Trophoblast cell (in vitro differentiated cells and primary cell): ENCODE measurements at regions not wholly inside any gene's neighbourhood (a gene's known extent, or its start where the extent isn't known, plus 50 kb on each side); places are given as distances from the start of the nearest gene placed in this dataset.

Experiments
- DNase-seq, 2 donors: peaks; one replicate each; pipeline ENCODE4 v3.0.0-alpha.2; 2016
- H2AFZ ChIP-seq: 2 replicates; pipeline ENCODE4 v1.6.1; 2013; ENCODE audit warnings: low read length, moderate library complexity, mild to moderate bottlenecking; ENCODE audit not compliant: insufficient read depth, poor library complexity
- H2AK5ac ChIP-seq: 2 replicates; pipeline ENCODE4 v1.6.1; 2013; ENCODE audit warnings: mild to moderate bottlenecking, low read length
- H2BK120ac ChIP-seq: 2 replicates; pipeline ENCODE4 v1.6.1; 2013; ENCODE audit warnings: low read length, mild to moderate bottlenecking, moderate library complexity; ENCODE audit not compliant: insufficient read depth, poor library complexity
- H2BK12ac ChIP-seq: 2 replicates; pipeline ENCODE4 v1.6.1; 2013; ENCODE audit warnings: mild to moderate bottlenecking, low read length, moderate library complexity
- H2BK5ac ChIP-seq: 2 replicates; pipeline ENCODE4 v1.6.1; 2013; ENCODE audit warnings: low read length, low read depth, moderate library complexity, mild to moderate bottlenecking; ENCODE audit not compliant: poor library complexity
- H3K14ac ChIP-seq: 2 replicates; pipeline ENCODE4 v1.6.1; 2013; ENCODE audit warnings: mild to moderate bottlenecking, low read length
- H3K18ac ChIP-seq: 2 replicates; pipeline ENCODE4 v1.6.1; 2013; ENCODE audit warnings: mild to moderate bottlenecking, low read length
- H3K23ac ChIP-seq: 2 replicates; pipeline ENCODE4 v1.6.1; 2013; ENCODE audit warnings: low read length
- H3K27ac ChIP-seq: 2 replicates; pipeline ENCODE4 v1.5.1; 2013; ENCODE audit warnings: low read depth, mild to moderate bottlenecking, inconsistent platforms, low read length, moderate library complexity
- H3K27me3 ChIP-seq: 2 replicates; pipeline ENCODE4 v1.6.1; 2013; ENCODE audit warnings: inconsistent platforms, mild to moderate bottlenecking, low read length, moderate library complexity; ENCODE audit not compliant: insufficient read depth
- H3K36me3 ChIP-seq, 2 experiments: 1 replicate in 1 of 2; 2 replicates in 1 of 2; pipeline ENCODE4 v1.6.1; 2013; ENCODE audit warnings: low read length in 2 of 2, mild to moderate bottlenecking in 2 of 2, moderate library complexity in 1 of 2; ENCODE audit not compliant: insufficient read depth in 2 of 2, control insufficient read depth in 1 of 2
- H3K4ac ChIP-seq: 2 replicates; pipeline ENCODE4 v1.6.1; 2013; ENCODE audit warnings: low read depth, mild to moderate bottlenecking, low read length, moderate library complexity
- H3K4me1 ChIP-seq, 2 experiments: 1 replicate in 1 of 2; 2 replicates in 1 of 2; pipeline ENCODE4 v1.6.1; 2013; ENCODE audit warnings: low read length in 2 of 2, mild to moderate bottlenecking in 2 of 2, moderate library complexity in 1 of 2; ENCODE audit not compliant: insufficient read depth in 2 of 2, control insufficient read depth in 1 of 2
- H3K4me2 ChIP-seq: 2 replicates; pipeline ENCODE4 v1.6.1; 2013; ENCODE audit warnings: inconsistent platforms, mild to moderate bottlenecking, low read length, moderate library complexity
- H3K4me3 ChIP-seq: 2 replicates; pipeline ENCODE4 v1.5.1; 2013; ENCODE audit warnings: mild to moderate bottlenecking, low read depth, low read length, inconsistent platforms
- H3K79me1 ChIP-seq: one replicate; pipeline ENCODE4 v1.6.1; 2013; ENCODE audit warnings: low read length
- H3K79me2 ChIP-seq: 2 replicates; pipeline ENCODE4 v1.6.1; 2013; ENCODE audit warnings: low read length, mild to moderate bottlenecking; ENCODE audit not compliant: control insufficient read depth, insufficient read depth, poor library complexity
- H3K9ac ChIP-seq: 2 replicates; pipeline ENCODE4 v1.6.1; 2013; ENCODE audit warnings: mild to moderate bottlenecking, low read length
- H3K9me3 ChIP-seq: 2 replicates; pipeline ENCODE4 v1.6.1; 2013; ENCODE audit warnings: low read depth, mild to moderate bottlenecking, control low read depth, inconsistent platforms, low read length; ENCODE audit not compliant: insufficient read depth
- H4K12ac ChIP-seq: 2 replicates; pipeline ENCODE4 v1.6.1; 2013; ENCODE audit warnings: low read depth, mild to moderate bottlenecking, low read length, moderate library complexity
- H4K8ac ChIP-seq: 2 replicates; pipeline ENCODE4 v1.6.1; 2013; ENCODE audit warnings: low read depth, mild to moderate bottlenecking, low read length, moderate library complexity
- H4K91ac ChIP-seq: one replicate; pipeline ENCODE4 v1.6.1; 2013; ENCODE audit warnings: low read depth, mild to moderate bottlenecking, low read length, moderate library complexity
- WGBS: extraction: QIAGEN DNeasy Blood & Tissue Kit; methylation state at CpG from one replicate; pipeline ENCODE4 v1.1.7; 2013; ENCODE audit warnings: missing lambda C conversion rate; ENCODE audit not compliant: insufficient read length, insufficient coverage; ENCODE audit errors: extremely low coverage; 5-methylcytosine and 5-hydroxymethylcytosine counted together

DNA sequence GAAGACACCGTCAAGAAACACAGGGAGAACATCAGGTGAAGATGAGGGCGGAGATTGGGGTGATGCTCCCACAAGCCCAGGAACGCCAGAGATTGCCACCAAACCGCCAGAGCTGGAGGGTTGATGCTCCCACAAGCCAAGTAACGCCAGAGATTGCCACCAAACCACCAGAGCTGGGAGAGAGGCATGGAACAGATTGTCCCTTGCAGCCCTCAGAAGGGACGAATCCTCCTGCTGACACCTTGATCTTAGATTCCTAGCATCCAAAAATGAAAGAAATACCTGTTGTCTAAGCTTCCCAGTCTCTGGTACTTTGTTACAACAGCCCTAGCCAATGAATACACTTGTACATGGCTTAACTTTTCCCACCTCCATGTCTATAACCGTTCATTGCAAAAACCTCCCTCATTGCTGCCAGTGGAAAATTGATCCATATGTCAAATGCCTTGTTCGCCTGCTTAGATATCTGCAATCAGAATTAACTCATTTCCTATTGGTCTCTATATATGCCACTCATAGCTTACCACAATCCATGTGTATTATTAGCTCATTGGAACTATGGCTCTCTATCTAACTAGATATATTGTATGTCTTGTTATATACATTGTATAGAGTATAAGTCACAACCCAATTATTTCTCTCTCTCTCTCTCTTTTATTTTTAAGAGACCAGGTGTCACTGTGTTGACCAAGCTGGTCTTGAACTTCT lies 127.4 kb downstream of the ADSS2 start:
- peak overlapping the region; percentile 3 for H2BK120ac ChIP-seq
- WGBS = no CpG with 5 or more reads among the region's 8 CpGs
- H3K4me3 ChIP-seq = no peak overlapping the region
- peak overlapping the region; percentile 23 for H2BK12ac ChIP-seq
- peak overlapping the region; percentile 40 for H2AK5ac ChIP-seq
- H3K79me1 ChIP-seq = peaks cover 11% of the 10 kb centered on the region
- no peak overlapping the region for H3K27ac ChIP-seq
- H4K91ac ChIP-seq = peak overlapping the region; percentile 49
- H3K9ac ChIP-seq = no peak overlapping the region
- peak overlapping the region; percentile 8 for H2BK5ac ChIP-seq
- DNase-seq = no peak
- H3K79me2 ChIP-seq = peaks cover 3% of the 10 kb centered on the region
- no peak overlapping the region for H3K14ac ChIP-seq
- no peaks in the 10 kb centered on the region for H3K27me3 ChIP-seq
- no peak overlapping the region for H3K4ac ChIP-seq
- no peaks in the 10 kb centered on the region for H3K9me3 ChIP-seq
- H3K23ac ChIP-seq = no peak overlapping the region
- no peak overlapping the region for H2AFZ ChIP-seq
- H4K12ac ChIP-seq = no peak overlapping the region
- H3K4me2 ChIP-seq = no peak overlapping the region
- H3K18ac ChIP-seq = peak overlapping the region; percentile 6
- no peak overlapping the region for H4K8ac ChIP-seq
- no peaks in the 10 kb centered on the region for H3K36me3 ChIP-seq
- H3K4me1 ChIP-seq = peaks cover 3 to 8% of the 10 kb centered on the region in 2 experiments

DNA sequence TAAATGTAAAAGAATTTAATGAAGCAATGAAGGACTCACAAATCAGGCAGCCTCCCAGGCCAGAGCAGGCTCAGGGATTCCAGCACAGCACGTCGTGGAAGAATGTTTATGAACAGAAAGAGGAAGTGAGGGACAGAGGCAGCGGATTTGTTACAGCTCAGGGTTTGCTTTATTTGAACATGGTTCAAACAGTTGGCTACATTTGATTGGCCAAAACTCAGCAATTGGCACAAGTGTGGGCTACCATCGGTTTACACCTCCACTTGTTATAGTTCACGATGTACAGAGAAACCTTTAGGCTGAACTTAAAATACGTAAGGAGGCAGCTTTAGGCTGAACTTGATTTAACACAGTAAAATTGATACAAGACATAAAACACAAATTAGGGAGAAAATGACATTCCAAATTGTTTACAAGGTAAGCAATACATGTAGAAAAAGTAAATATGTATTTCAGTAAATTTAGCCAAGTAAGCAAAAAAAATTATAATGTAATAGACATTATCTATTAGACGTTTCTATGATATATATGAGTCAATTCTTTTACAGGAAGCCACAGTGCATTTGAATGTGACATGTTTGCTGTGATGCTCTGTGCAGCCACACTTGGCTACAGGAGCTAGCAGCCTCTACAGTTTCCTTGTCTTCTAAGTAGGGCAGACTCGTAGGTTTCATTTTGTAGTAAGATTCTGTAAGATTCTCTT lies 126.5 kb downstream of the ADSS2 start:
- no peak overlapping the region for H2AK5ac ChIP-seq
- no peak overlapping the region for H2AFZ ChIP-seq
- H3K14ac ChIP-seq = no peak overlapping the region
- no peak overlapping the region for H2BK120ac ChIP-seq
- no peaks in the 10 kb centered on the region for H3K36me3 ChIP-seq
- H2BK5ac ChIP-seq = no peak overlapping the region
- no peak overlapping the region for H3K4me2 ChIP-seq
- no CpG with 5 or more reads among the region's 8 CpGs for WGBS
- H4K8ac ChIP-seq = no peak overlapping the region
- H4K12ac ChIP-seq = no peak overlapping the region
- H4K91ac ChIP-seq = no peak overlapping the region
- H3K4me1 ChIP-seq = peaks cover 3 to 8% of the 10 kb centered on the region in 2 experiments
- no peak overlapping the region for H2BK12ac ChIP-seq
- DNase-seq = peak in 1 of 2 donors; percentile 35
- H3K9me3 ChIP-seq = no peaks in the 10 kb centered on the region
- no peak overlapping the region for H3K9ac ChIP-seq
- H3K79me2 ChIP-seq = peaks cover 3% of the 10 kb centered on the region
- no peak overlapping the region for H3K23ac ChIP-seq
- H3K79me1 ChIP-seq = peaks cover 11% of the 10 kb centered on the region
- H3K4ac ChIP-seq = no peak overlapping the region
- H3K27me3 ChIP-seq = no peaks in the 10 kb centered on the region
- no peak overlapping the region for H3K27ac ChIP-seq
- no peak overlapping the region for H3K18ac ChIP-seq
- H3K4me3 ChIP-seq = no peak overlapping the region

DNA sequence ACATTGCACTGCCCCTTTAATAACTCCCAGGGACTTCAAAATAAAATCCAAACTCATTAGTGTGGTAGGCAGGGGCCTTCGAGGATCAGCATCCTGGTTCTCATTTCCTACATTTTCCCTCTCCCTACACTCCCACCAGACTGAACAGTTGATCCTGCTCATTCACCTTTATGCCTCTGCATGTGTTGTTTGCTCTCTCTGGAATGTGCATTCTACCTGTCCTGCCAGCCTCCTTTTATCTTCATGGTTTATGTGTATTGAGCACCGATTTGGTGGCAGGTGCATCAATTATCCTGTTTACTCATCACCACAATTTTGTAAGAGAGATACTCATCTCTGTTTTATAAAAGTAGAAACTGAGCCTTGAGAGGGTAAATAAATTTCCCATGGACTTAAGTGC lies 125.0 kb downstream of the ADSS2 start:
- Histone ChIP-seq H4K12ac (no peak overlapping the region), H3K18ac (no peak overlapping the region), H4K91ac (no peak overlapping the region), H2AK5ac (no peak overlapping the region), H3K23ac (no peak overlapping the region), H2BK12ac (no peak overlapping the region), H3K4me1 (peaks cover 3 to 8% of the 10 kb centered on the region in 2 experiments), H2BK120ac (no peak overlapping the region), H3K79me1 (peaks cover 11% of the 10 kb centered on the region), H3K9ac (no peak overlapping the region), H4K8ac (no peak overlapping the region), H3K14ac (no peak overlapping the region), H3K4me3 (no peak overlapping the region), H2BK5ac (no peak overlapping the region), H3K27me3 (no peaks in the 10 kb centered on the region), H3K4ac (no peak overlapping the region), H3K4me2 (no peak overlapping the region), H3K27ac (no peak overlapping the region), H2AFZ (no peak overlapping the region), H3K79me2 (peaks cover 3% of the 10 kb centered on the region), H3K9me3 (no peaks in the 10 kb centered on the region), H3K36me3 (no peaks in the 10 kb centered on the region)
- no CpG with 5 or more reads among the region's 2 CpGs for WGBS
- DNase-seq = no peak

DNA sequence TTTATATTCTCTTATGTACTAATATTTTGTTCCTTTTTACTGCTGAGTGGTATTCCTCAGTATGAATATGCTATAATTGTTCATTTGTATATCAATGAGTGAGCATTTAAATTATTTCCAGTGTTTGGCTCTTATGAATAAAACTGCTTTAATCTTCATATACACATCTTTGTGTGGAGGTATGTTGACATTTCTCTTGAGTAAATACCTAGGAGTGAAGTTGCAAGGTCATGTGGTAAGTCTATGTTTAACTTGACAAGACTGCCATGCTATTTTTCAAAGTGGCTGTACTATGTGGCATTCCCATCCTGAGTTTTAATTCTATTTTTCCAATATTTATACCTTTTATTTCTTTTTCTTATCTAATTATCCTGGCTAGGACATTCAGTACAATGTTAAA lies 124.2 kb downstream of the ADSS2 start:
- no peak overlapping the region for H2BK120ac ChIP-seq
- no peak overlapping the region for H3K4me3 ChIP-seq
- H3K79me1 ChIP-seq = peaks cover 8% of the 10 kb centered on the region
- H3K27ac ChIP-seq = no peak overlapping the region
- H3K4me2 ChIP-seq = no peak overlapping the region
- H3K9ac ChIP-seq = no peak overlapping the region
- no peak overlapping the region for H4K8ac ChIP-seq
- H3K14ac ChIP-seq = no peak overlapping the region
- H3K4ac ChIP-seq = no peak overlapping the region
- no peak overlapping the region for H4K91ac ChIP-seq
- no peak overlapping the region for H2BK5ac ChIP-seq
- H2AK5ac ChIP-seq = no peak overlapping the region
- no peak overlapping the region for H4K12ac ChIP-seq
- no peak overlapping the region for H3K23ac ChIP-seq
- no peaks in the 10 kb centered on the region for H3K79me2 ChIP-seq
- H2AFZ ChIP-seq = no peak overlapping the region
- H3K9me3 ChIP-seq = no peaks in the 10 kb centered on the region
- no peak for DNase-seq
- no peak overlapping the region for H3K18ac ChIP-seq
- H2BK12ac ChIP-seq = no peak overlapping the region
- H3K27me3 ChIP-seq = no peaks in the 10 kb centered on the region
- no peaks in the 10 kb centered on the region for H3K36me3 ChIP-seq
- H3K4me1 ChIP-seq = peaks cover 3 to 8% of the 10 kb centered on the region in 2 experiments
